GM23338 (cell line): ENCODE measurements at regions not wholly inside any gene's neighbourhood (a gene's known extent, or its start where the extent isn't known, plus 50 kb on each side); places are given as distances from the start of the nearest gene placed in this dataset.

Experiments used
- ATAC-seq: fragments of 200-7000 bp; cut with Tn5 transposase; 3 replicates; pipeline ENCODE4 v1.9.1; 2020
- DNase-seq: peaks from one replicate; pipeline ENCODE4 v3.0.0-alpha.2; 2015; ENCODE audit warnings: low spot score
- H2AFZ ChIP-seq: fragments of 200-600 bp; sonication (generic); 2 replicates; pipeline ENCODE4 v1.8.0; 2016; ENCODE audit warnings: antibody characterized with exemption, mild to moderate bottlenecking, moderate library complexity
- H3F3A ChIP-seq: fragments of 200-600 bp; sonication (generic); replicated peaks from 2 replicates; pipeline ENCODE4 v1.8.0; 2017; ENCODE audit warnings: antibody characterized with exemption, mixed run types, low read depth
- H3K27ac ChIP-seq: fragments of 200-600 bp; sonication (generic); 2 replicates; pipeline ENCODE4 v1.6.1; 2016; ENCODE audit warnings: low read depth
- H3K27me3 ChIP-seq: fragments of 200-600 bp; sonication (generic); 2 replicates; pipeline ENCODE4 v1.8.0; 2016; ENCODE audit warnings: mild to moderate bottlenecking, mixed run types, moderate library complexity; ENCODE audit not compliant: insufficient read depth
- H3K36me3 ChIP-seq: fragments of 200-600 bp; sonication (generic); 2 replicates; pipeline ENCODE4 v1.8.0; 2016; ENCODE audit warnings: mild to moderate bottlenecking; ENCODE audit not compliant: insufficient read depth
- H3K4me1 ChIP-seq: fragments of 200-600 bp; sonication (generic); 2 replicates; pipeline ENCODE4 v1.8.0; 2016; ENCODE audit warnings: mild to moderate bottlenecking, moderate library complexity; ENCODE audit not compliant: insufficient read depth
- H3K4me2 ChIP-seq: fragments of 200-600 bp; sonication (generic); 2 replicates; pipeline ENCODE4 v1.7.1; 2017; ENCODE audit warnings: mixed run types
- H3K4me3 ChIP-seq: fragments of 200-600 bp; sonication (generic); 2 replicates; pipeline ENCODE4 v1.6.1; 2016; ENCODE audit warnings: mixed run types
- H3K79me2 ChIP-seq: fragments of 200-600 bp; sonication (generic); replicated peaks from 2 replicates; pipeline ENCODE4 v1.8.0; 2017; ENCODE audit warnings: mild to moderate bottlenecking; ENCODE audit not compliant: insufficient read depth
- H3K9me2 ChIP-seq: fragments of 200-600 bp; sonication (generic); 2 replicates; pipeline ENCODE4 v1.8.0; 2017; ENCODE audit not compliant: insufficient read depth
- H4K20me1 ChIP-seq: fragments of 200-600 bp; sonication (generic); replicated peaks from 2 replicates; pipeline ENCODE4 v1.8.0; 2017; ENCODE audit warnings: mild to moderate bottlenecking; ENCODE audit not compliant: insufficient read depth
- H3K27ac Mint-ChIP-seq: 2 replicates; pipeline ENCODE4 v1.8.0; 2020; ENCODE audit warnings: inconsistent platforms, mild to moderate bottlenecking, moderate library complexity, mixed read lengths
- H3K27me3 Mint-ChIP-seq: 3 replicates; pipeline ENCODE4 v1.8.0; 2022; ENCODE audit warnings: low read depth, mild to moderate bottlenecking, moderate library complexity, mixed read lengths, inconsistent platforms; ENCODE audit not compliant: insufficient read depth, poor library complexity
- H3K36me3 Mint-ChIP-seq: 3 replicates; pipeline ENCODE4 v1.8.0; 2021; ENCODE audit warnings: low read depth, mild to moderate bottlenecking, inconsistent platforms, moderate library complexity, mixed read lengths
- H3K4me1 Mint-ChIP-seq: 3 replicates; pipeline ENCODE4 v1.8.0; 2020; ENCODE audit warnings: mild to moderate bottlenecking, inconsistent platforms, mixed read lengths
- H3K4me3 Mint-ChIP-seq: 3 replicates; pipeline ENCODE4 v1.8.0; 2021; ENCODE audit warnings: moderate library complexity, mild to moderate bottlenecking, inconsistent platforms, mixed read lengths
- H3K9me3 Mint-ChIP-seq: 3 replicates; pipeline ENCODE4 v1.8.0; 2020; ENCODE audit warnings: moderate library complexity, mild to moderate bottlenecking, inconsistent platforms, mixed read lengths
- CREB1 ChIP-seq: fragments of 250-450 bp; sonication (Bioruptor Pico); IDR thresholded peaks from 2 replicates; pipeline ENCODE4 v1.5.0; 2020; ENCODE audit warnings: low read depth, mild to moderate bottlenecking, moderate library complexity
- CTCF ChIP-seq, 2 experiments: fragments of 200-600 bp in 1 of 2; sonication (generic) in 1 of 2; conservative IDR thresholded peaks; 2 replicates each; pipeline versions ENCODE4 v1.5.1 to v1.6.1; 2016 to 2017; ENCODE audit warnings: antibody characterized with exemption in 2 of 2, low read depth in 2 of 2, mild to moderate bottlenecking in 2 of 2, moderate library complexity in 1 of 2
- EZH2 ChIP-seq: fragments of 200-600 bp; sonication (generic); IDR thresholded peaks from one replicate; pipeline ENCODE4 v1.8.0; 2017; ENCODE audit warnings: antibody characterized with exemption, mild to moderate bottlenecking, low read depth; ENCODE audit not compliant: unreplicated experiment
- JUNB ChIP-seq: IDR thresholded peaks from one replicate; pipeline ENCODE4 v1.6.1; 2016; ENCODE audit warnings: antibody characterized with exemption; ENCODE audit not compliant: unreplicated experiment
- NANOG ChIP-seq: IDR thresholded peaks from 2 replicates; pipeline ENCODE4 v1.6.1; 2016; ENCODE audit warnings: antibody characterized with exemption, borderline replicate concordance
- POLR2AphosphoS5 ChIP-seq: IDR thresholded peaks from 2 replicates; pipeline ENCODE4 v1.6.1; 2016; ENCODE audit warnings: antibody characterized with exemption, low read depth
- REST ChIP-seq: IDR thresholded peaks from one replicate; pipeline ENCODE4 v1.6.1; 2018; ENCODE audit warnings: antibody characterized with exemption; ENCODE audit not compliant: unreplicated experiment
- STAT1 ChIP-seq: IDR thresholded peaks from one replicate; pipeline ENCODE4 v1.6.1; 2016; ENCODE audit warnings: antibody characterized with exemption; ENCODE audit not compliant: unreplicated experiment
- ZNF114 ChIP-seq: fragments of 250-450 bp; sonication (Bioruptor Pico); IDR thresholded peaks from 2 replicates; pipeline ENCODE4 v1.5.0; 2020; ENCODE audit warnings: mild to moderate bottlenecking, moderate library complexity

GRCh38 chr4:148557793-148558192, 115.6 kb upstream of the NR3C2 start:
- no peak for DNase-seq
- Histone ChIP-seq H3K79me2 (no peaks in the 10 kb centered on the region), H3K9me2 (no peaks in the 10 kb centered on the region), H3K36me3 (no peaks in the 10 kb centered on the region), H3F3A (no peaks in the 10 kb centered on the region), H2AFZ (peak overlapping the region; percentile 85; the same call in 1 of the 2 replicates), H3K27ac (no peak overlapping the region), H4K20me1 (no peaks in the 10 kb centered on the region), H3K4me2 (no peak overlapping the region), H3K4me1 (no peaks in the 10 kb centered on the region), H3K4me3 (no peak overlapping the region), H3K27me3 (no peaks in the 10 kb centered on the region)
- no peak for TF ChIP-seq POLR2AphosphoS5
- TF ChIP-seq CREB1 = no peak
- TF ChIP-seq STAT1 = no peak
- no peak for TF ChIP-seq NANOG
- no peak for TF ChIP-seq EZH2
- no peak for TF ChIP-seq JUNB
- TF ChIP-seq ZNF114 (CRISPR knock-in tag) = no peak
- Mint-ChIP-seq H3K4me3 (no peak overlapping the region), H3K36me3 (no peaks in the 10 kb centered on the region), H3K9me3 (no peaks in the 10 kb centered on the region), H3K27me3 (no peaks in the 10 kb centered on the region), H3K27ac (no peak overlapping the region), H3K4me1 (no peaks in the 10 kb centered on the region)
- ATAC-seq = no peak

- no peaks in the 10 kb centered on the region for H3F3A ChIP-seq
- H3K36me3 ChIP-seq = no peaks in the 10 kb centered on the region
- no peaks in the 10 kb centered on the region for H3K9me2 ChIP-seq
- H3K9me3 Mint-ChIP-seq = no peaks in the 10 kb centered on the region
- H3K27ac Mint-ChIP-seq = no peak overlapping the region
- no peak overlapping the region for H3K4me2 ChIP-seq
- no peaks in the 10 kb centered on the region for H3K27me3 Mint-ChIP-seq
- TF ChIP-seq REST (no peak), CTCF (conservative IDR thresholded peaks at IDR 0.05; ENCODE audit: low read depth in 2 of 2) (no peak), JUNB (no peak)
- H3K27me3 ChIP-seq = no peaks in the 10 kb centered on the region
- H4K20me1 ChIP-seq = no peaks in the 10 kb centered on the region
- no peaks in the 10 kb centered on the region for H3K4me1 ChIP-seq
- DNase-seq (no peak), ATAC-seq (no peak)
- H3K36me3 Mint-ChIP-seq = no peaks in the 10 kb centered on the region
- no peaks in the 10 kb centered on the region for H3K79me2 ChIP-seq
- no peak overlapping the region for H3K4me3 ChIP-seq
- no peak overlapping the region for H3K27ac ChIP-seq
- H3K4me3 Mint-ChIP-seq = no peak overlapping the region
- no peak overlapping the region for H2AFZ ChIP-seq
- H3K4me1 Mint-ChIP-seq = no peaks in the 10 kb centered on the region
Measured at GRCh38 chr4:148550788-148551187, 108.6 kb upstream of the NR3C2 start.
